ENCODE measurements at regions not wholly inside any gene's neighbourhood (a gene's known extent, or its start where the extent isn't known, plus 50 kb on each side); places are given as distances from the start of the nearest gene placed in this dataset.

DNA sequence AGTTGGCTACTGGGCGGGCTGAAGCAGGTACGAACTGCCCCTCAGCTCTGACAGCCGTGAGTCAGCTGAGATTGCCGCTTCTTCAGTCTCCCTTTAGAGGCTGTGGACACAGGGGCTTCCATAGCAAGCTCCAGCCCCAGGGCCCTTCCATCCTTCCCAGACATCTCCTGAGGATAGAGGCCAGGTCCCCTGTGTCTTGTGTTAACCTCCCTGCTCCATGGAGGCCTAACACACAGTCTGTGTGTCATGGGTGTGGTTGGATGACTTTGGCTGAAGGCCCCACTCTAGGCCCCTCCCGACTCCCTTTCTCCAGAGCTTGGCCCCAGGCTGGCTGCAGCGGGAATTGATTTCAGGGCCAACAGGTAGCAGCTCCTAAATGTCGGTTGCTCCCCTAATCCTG, 116.1 kb upstream of the TLE3 start:
- H3K79me1 ChIP-seq (ENCODE audit: low read depth in 1 of 2, low read length in 2 of 2), result no peaks in the 10 kb centered on the region
- in situ Hi-C loops (cut with MboI; ENCODE audit: low sequenced_read_pairs) (no loop called here), intact Hi-C loops (cut with micrococcal nuclease) (no loop called here), dilution Hi-C loops (cut with HindIII; ENCODE audit: low sequenced_read_pairs, unreplicated experiment) (no loop called here)
- no peaks in the 10 kb centered on the region for H3K9me1 ChIP-seq (ENCODE audit: insufficient read depth, low read length)
- no peak overlapping the region for H3K27ac ChIP-seq (ENCODE audit: insufficient read depth, low read length)
- H4K8ac ChIP-seq (ENCODE audit: low read depth in 2 of 2, low read length in 2 of 2), result no peak overlapping the region
- no peak overlapping the region for H3K14ac ChIP-seq (replicated peaks; ENCODE audit: low read depth, low read length)
- no peak overlapping the region for H2BK20ac ChIP-seq (ENCODE audit: low read depth, low read length)
- H3K27me3 ChIP-seq (ENCODE audit: control insufficient read depth, insufficient read depth, low read length), result peaks cover 64% of the 10 kb centered on the region
- no peak overlapping the region for H3K4me3 ChIP-seq (ENCODE audit: insufficient read depth, low read depth, low read length)
- no peak overlapping the region for H3K56ac ChIP-seq (ENCODE audit: extremely low read depth, insufficient read depth, low read length)
- DNase-seq, result no peak
- no peaks in the 10 kb centered on the region for H4K20me1 ChIP-seq (ENCODE audit: insufficient read depth, low read length)
- H2AFZ ChIP-seq (replicated peaks; ENCODE audit: low read length, poor library complexity), result no peak overlapping the region
- no TSS peak for BruUV-seq (replicated peaks)
- no peak overlapping the region for H3K18ac ChIP-seq (ENCODE audit: low read depth, low read length)
- H4K5ac ChIP-seq (ENCODE audit: low read depth, low read length), result no peak overlapping the region
- no peaks in the 10 kb centered on the region for H3K36me3 ChIP-seq (ENCODE audit: control insufficient read depth, insufficient read depth, low read length)
- no CpG with 5 or more reads among the region's 7 CpGs for WGBS, 2 experiments (ENCODE audit: extremely low coverage in 2 of 2, insufficient read length in 1 of 2)
- no peak overlapping the region for H2BK5ac ChIP-seq (ENCODE audit: low read depth, low read length, poor library complexity, severe bottlenecking)
- ChIA-PET POLR2A (ENCODE audit: unreplicated experiment) (no interaction called here), CTCF (no interaction called here)
- H3K4ac ChIP-seq (ENCODE audit: low read depth, low read length), result no peak overlapping the region
- no peak overlapping the region for H2BK15ac ChIP-seq (ENCODE audit: low read depth, low read length)
- no peak overlapping the region for H3K23ac ChIP-seq (ENCODE audit: low read depth, low read length)
- no peak overlapping the region for H2AK5ac ChIP-seq (ENCODE audit: low read depth, low read length)
- H3K4me2 ChIP-seq (ENCODE audit: low read depth, low read length), result no peak overlapping the region
- no peak overlapping the region for H2BK120ac ChIP-seq (ENCODE audit: low read depth, low read length)
- TF ChIP-seq POLR2A (IDR thresholded peaks at IDR 0.05; ENCODE audit: low read depth, low read length) (no peak), MAFK (IDR thresholded peaks at IDR 0.05; ENCODE audit: low read depth, low read length) (no peak), NFE2L2 (IDR thresholded peaks at IDR 0.05; ENCODE audit: low read depth, low read length) (no peak), RFX5 (IDR thresholded peaks at IDR 0.05; ENCODE audit: low read depth, low read length) (no peak), BHLHE40 (IDR thresholded peaks at IDR 0.05; ENCODE audit: low read depth, low read length) (no peak), CTCF (conservative IDR thresholded peaks at IDR 0.05; ENCODE audit: low read depth, low read length) (no peak), USF2 (IDR thresholded peaks at IDR 0.05; ENCODE audit: low read depth, low read length) (no peak), FOS (IDR thresholded peaks at IDR 0.05; ENCODE audit: low read depth, low read length) (no peak), CHD1 (IDR thresholded peaks at IDR 0.05; ENCODE audit: low read depth, low read length) (no peak), CEBPB (IDR thresholded peaks at IDR 0.05; ENCODE audit: low read depth, low read length) (no peak), MXI1 (IDR thresholded peaks at IDR 0.05; ENCODE audit: borderline replicate concordance, low read depth, low read length) (no peak), RAD21 (IDR thresholded peaks at IDR 0.05; ENCODE audit: low read length) (no peak), RCOR1 (IDR thresholded peaks at IDR 0.05; ENCODE audit: insufficient replicate concordance, low read length) (no peak), SMC3 (IDR thresholded peaks at IDR 0.05; ENCODE audit: low read depth, low read length) (no peak), MAZ (IDR thresholded peaks at IDR 0.05; ENCODE audit: borderline replicate concordance, low read depth, low read length) (no peak)
- TF ChIP-seq, protein P1, sequence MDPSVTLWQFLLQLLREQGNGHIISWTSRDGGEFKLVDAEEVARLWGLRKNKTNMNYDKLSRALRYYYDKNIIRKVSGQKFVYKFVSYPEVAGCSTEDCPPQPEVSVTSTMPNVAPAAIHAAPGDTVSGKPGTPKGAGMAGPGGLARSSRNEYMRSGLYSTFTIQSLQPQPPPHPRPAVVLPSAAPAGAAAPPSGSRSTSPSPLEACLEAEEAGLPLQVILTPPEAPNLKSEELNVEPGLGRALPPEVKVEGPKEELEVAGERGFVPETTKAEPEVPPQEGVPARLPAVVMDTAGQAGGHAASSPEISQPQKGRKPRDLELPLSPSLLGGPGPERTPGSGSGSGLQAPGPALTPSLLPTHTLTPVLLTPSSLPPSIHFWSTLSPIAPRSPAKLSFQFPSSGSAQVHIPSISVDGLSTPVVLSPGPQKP (IDR thresholded peaks at IDR 0.05; ENCODE audit: borderline replicate concordance, low read depth, low read length), result no peak
- ATAC-seq (ENCODE audit: low read depth), result no peak
- H3K9me3 ChIP-seq (ENCODE audit: control insufficient read depth, insufficient read depth, low read length), result no peaks in the 10 kb centered on the region
- H4K91ac ChIP-seq (ENCODE audit: insufficient read depth, low read depth, low read length), result no peak overlapping the region
- no peaks in the 10 kb centered on the region for H3K4me1 ChIP-seq (ENCODE audit: control insufficient read depth, insufficient read depth, low read length)
- no peak overlapping the region for H2AK9ac ChIP-seq (replicated peaks; ENCODE audit: low read depth, low read length, poor library complexity)
- H3K9ac ChIP-seq (ENCODE audit: low read depth, low read length), result no peak overlapping the region
